ENCODE measurements at regions not wholly inside any gene's neighbourhood (a gene's known extent, or its start where the extent isn't known, plus 50 kb on each side); places are given as distances from the start of the nearest gene placed in this dataset.

DNA sequence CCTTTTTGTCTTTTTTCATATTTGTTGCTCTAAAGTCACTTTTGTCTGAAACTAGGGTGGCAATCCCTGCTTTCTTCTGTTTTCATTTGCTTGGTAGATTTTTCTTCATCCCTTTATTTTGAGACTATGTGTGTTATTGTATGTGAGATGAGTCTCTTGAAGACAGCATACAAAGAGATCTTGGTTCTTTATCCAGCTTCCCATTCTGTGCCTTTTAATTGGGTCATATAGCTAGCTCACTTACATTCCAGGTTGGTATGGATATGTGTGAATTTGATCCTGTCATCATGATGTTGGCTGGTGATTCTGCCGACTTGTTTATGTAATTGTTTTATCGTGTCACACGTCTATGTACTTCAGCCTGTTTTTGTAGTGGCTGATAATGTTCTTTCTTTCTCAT lies 267.7 kb upstream of the MGAT4C start:
- Histone ChIP-seq H3K36me3 (ENCODE audit: control insufficient read depth, insufficient read depth, low read length) (no peaks in the 10 kb centered on the region), H3K4me3 (ENCODE audit: low read depth, low read length) (no peak overlapping the region), H3K27me3 (ENCODE audit: control insufficient read depth, insufficient read depth, low read length) (no peaks in the 10 kb centered on the region)
- no peak for TF ChIP-seq CTCF (IDR thresholded peaks at IDR 0.05; ENCODE audit: insufficient read depth, low read length, poor library complexity, severe bottlenecking)
- DNase-seq (ENCODE audit: low read depth): no peak

GRCh38 chr12:86521870-86522269 lies 265.7 kb upstream of the MGAT4C start:
- Histone ChIP-seq H3K27me3 (ENCODE audit: control insufficient read depth, insufficient read depth, low read length) (no peaks in the 10 kb centered on the region), H3K4me3 (ENCODE audit: low read depth, low read length) (no peak overlapping the region), H3K36me3 (ENCODE audit: control insufficient read depth, insufficient read depth, low read length) (no peaks in the 10 kb centered on the region)
- no peak for DNase-seq (ENCODE audit: low read depth)
- no peak for TF ChIP-seq CTCF (IDR thresholded peaks at IDR 0.05; ENCODE audit: insufficient read depth, low read length, poor library complexity, severe bottlenecking)

DNA sequence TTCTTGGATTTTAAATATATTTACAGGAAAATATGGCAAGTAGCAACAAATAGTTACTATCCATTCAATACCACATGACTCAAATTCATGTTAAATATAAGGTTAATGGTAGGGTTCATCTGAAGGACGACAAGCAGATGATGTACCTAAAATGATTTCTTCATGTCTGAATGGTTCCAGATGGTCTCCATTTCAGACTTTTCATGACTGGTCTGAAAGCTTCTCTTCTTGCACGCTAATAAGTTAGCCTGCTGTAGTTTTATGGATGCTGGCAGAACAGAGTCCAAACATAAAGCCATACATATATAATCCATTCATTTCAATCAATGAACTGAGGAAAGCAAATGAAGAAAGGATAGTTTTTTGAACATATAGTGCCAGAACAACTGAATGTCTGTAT lies 257.0 kb upstream of the MGAT4C start:
- Histone ChIP-seq H3K27me3 (ENCODE audit: control insufficient read depth, insufficient read depth, low read length) (no peaks in the 10 kb centered on the region), H3K36me3 (ENCODE audit: control insufficient read depth, insufficient read depth, low read length) (no peaks in the 10 kb centered on the region), H3K4me3 (ENCODE audit: low read depth, low read length) (no peak overlapping the region)
- DNase-seq (ENCODE audit: low read depth): no peak
- TF ChIP-seq CTCF (IDR thresholded peaks at IDR 0.05; ENCODE audit: insufficient read depth, low read length, poor library complexity, severe bottlenecking): no peak

- no peaks in the 10 kb centered on the region for H3K36me3 ChIP-seq (ENCODE audit: control insufficient read depth, insufficient read depth, low read length)
- no peak for TF ChIP-seq CTCF (IDR thresholded peaks at IDR 0.05; ENCODE audit: insufficient read depth, low read length, poor library complexity, severe bottlenecking)
- DNase-seq (ENCODE audit: low read depth): no peak
- no peaks in the 10 kb centered on the region for H3K27me3 ChIP-seq (ENCODE audit: control insufficient read depth, insufficient read depth, low read length)
- no peak overlapping the region for H3K4me3 ChIP-seq (ENCODE audit: low read depth, low read length)
These were observed 240.4 kb upstream of the MGAT4C start for GRCh38 chr12:86496595-86496994.

DNA sequence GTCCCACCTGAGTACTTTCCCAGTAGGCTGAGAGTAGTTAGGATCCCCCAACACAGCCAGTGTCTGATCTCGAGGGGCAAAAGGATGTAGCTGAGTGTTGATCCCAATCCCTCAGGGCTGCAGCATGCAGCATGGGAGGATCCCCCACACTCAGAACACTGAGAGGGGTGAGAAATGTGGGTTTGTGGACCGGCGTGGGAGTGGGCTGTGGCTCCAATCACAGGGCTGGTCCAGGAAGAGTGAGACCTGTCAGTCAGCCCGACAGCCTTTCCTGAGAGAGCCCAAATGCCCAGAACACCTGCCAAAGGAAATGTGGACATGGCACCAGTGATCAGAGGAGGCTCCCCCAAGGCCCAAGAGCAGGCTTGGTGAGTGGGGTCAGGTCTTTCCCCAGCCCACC lies 228.3 kb upstream of the MGAT4C start:
- Histone ChIP-seq H3K4me3 (ENCODE audit: low read depth, low read length) (no peak overlapping the region), H3K27me3 (ENCODE audit: control insufficient read depth, insufficient read depth, low read length) (no peaks in the 10 kb centered on the region), H3K36me3 (ENCODE audit: control insufficient read depth, insufficient read depth, low read length) (no peaks in the 10 kb centered on the region)
- no peak for TF ChIP-seq CTCF (IDR thresholded peaks at IDR 0.05; ENCODE audit: insufficient read depth, low read length, poor library complexity, severe bottlenecking)
- DNase-seq (ENCODE audit: low read depth): no peak

GRCh38 chr12:86473231-86473630 lies 217.0 kb upstream of the MGAT4C start:
- no peaks in the 10 kb centered on the region for H3K27me3 ChIP-seq (ENCODE audit: control insufficient read depth, insufficient read depth, low read length)
- no peak for DNase-seq (ENCODE audit: low read depth)

More at GRCh38 chr12:86473231-86473630, 217.0 kb upstream of the MGAT4C start:
- no peak for TF ChIP-seq CTCF (IDR thresholded peaks at IDR 0.05; ENCODE audit: insufficient read depth, low read length, poor library complexity, severe bottlenecking)
- H3K36me3 ChIP-seq (ENCODE audit: control insufficient read depth, insufficient read depth, low read length): no peaks in the 10 kb centered on the region
- H3K4me3 ChIP-seq (ENCODE audit: low read depth, low read length): no peak overlapping the region
